ENCODE measurements at regions not wholly inside any gene's neighbourhood (a gene's known extent, or its start where the extent isn't known, plus 50 kb on each side); places are given as distances from the start of the nearest gene placed in this dataset.

DNA sequence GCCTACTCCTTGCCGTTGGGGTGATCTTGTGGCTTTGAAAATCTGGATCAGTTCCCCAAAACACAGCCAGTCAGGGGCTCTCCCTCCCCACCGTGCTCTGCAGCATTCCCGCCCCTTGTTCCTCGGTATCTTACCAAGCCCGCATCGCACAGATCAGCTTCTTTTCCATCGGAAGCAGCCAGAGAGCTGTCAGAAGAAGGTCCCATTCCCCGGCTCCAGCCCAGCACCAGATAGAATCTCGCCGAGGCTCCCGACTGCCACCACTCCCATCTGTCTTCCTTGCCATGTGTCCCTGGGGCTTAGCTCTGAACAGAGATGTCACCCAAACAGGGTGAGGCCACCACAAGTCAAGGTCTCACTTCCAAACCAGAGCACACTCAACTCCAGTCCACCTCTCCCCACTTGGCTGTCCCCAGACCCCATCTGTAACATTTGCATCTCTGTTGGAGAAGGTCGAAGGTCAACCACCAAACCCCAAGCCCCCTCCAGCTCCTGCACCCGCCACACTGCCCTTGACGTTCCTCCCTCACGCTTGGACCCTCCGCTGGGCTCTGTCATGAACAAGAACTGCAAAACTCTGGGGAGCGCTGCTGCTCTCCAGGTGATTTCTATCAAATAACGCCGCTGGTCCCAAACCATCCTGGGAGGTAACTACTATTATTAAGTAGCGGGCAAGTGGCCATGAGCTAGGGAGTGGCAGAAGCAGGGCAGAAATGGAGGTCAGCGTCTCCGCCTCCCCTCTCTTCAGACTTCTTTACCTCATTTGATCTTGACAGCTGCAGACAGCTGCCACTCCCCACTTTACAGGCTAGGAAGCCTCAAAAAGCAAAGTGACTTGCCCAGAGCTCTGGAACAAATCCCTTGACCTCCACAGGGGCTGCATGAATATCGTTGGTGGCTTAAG lies 70.0 kb upstream of the TAF1B start:
- Histone ChIP-seq H3K9ac (ENCODE audit: low read length) (no peak overlapping the region), H3K9me3 (ENCODE audit: control insufficient read depth, low read length) (no peaks in the 10 kb centered on the region), H3K4me1 (ENCODE audit: control insufficient read depth, insufficient read depth, low read length) (peaks cover 18% of the 10 kb centered on the region), H3K27me3 (ENCODE audit: control insufficient read depth, insufficient read depth, low read length) (peaks cover 8% of the 10 kb centered on the region), H3K36me3 (ENCODE audit: control insufficient read depth, insufficient read depth, low read length) (no peaks in the 10 kb centered on the region), H3K4me3 (ENCODE audit: low read length) (no peak overlapping the region)

GRCh38 chr2:9773903-9774239 lies 69.4 kb upstream of the TAF1B start:
- H3K4me1 ChIP-seq (ENCODE audit: control insufficient read depth, insufficient read depth, low read length) = peaks cover 18% of the 10 kb centered on the region
- no peak overlapping the region for H3K4me3 ChIP-seq (ENCODE audit: low read length)

GRCh38 chr2:9774266-9774665 lies 69.0 kb upstream of the TAF1B start:
- no peaks in the 10 kb centered on the region for H3K9me3 ChIP-seq (ENCODE audit: control insufficient read depth, low read length)
- peaks cover 8% of the 10 kb centered on the region for H3K27me3 ChIP-seq (ENCODE audit: control insufficient read depth, insufficient read depth, low read length)
- no peaks in the 10 kb centered on the region for H3K36me3 ChIP-seq (ENCODE audit: control insufficient read depth, insufficient read depth, low read length)
- H3K4me3 ChIP-seq (ENCODE audit: low read length) = no peak overlapping the region
- H3K9ac ChIP-seq (ENCODE audit: low read length) = no peak overlapping the region
- H3K4me1 ChIP-seq (ENCODE audit: control insufficient read depth, insufficient read depth, low read length) = peaks cover 18% of the 10 kb centered on the region

More at GRCh38 chr2:9773903-9774239, 69.4 kb upstream of the TAF1B start:
- Histone ChIP-seq H3K9ac (ENCODE audit: low read length) (no peak overlapping the region), H3K9me3 (ENCODE audit: control insufficient read depth, low read length) (no peaks in the 10 kb centered on the region), H3K36me3 (ENCODE audit: control insufficient read depth, insufficient read depth, low read length) (no peaks in the 10 kb centered on the region), H3K27me3 (ENCODE audit: control insufficient read depth, insufficient read depth, low read length) (peaks cover 8% of the 10 kb centered on the region)

DNA sequence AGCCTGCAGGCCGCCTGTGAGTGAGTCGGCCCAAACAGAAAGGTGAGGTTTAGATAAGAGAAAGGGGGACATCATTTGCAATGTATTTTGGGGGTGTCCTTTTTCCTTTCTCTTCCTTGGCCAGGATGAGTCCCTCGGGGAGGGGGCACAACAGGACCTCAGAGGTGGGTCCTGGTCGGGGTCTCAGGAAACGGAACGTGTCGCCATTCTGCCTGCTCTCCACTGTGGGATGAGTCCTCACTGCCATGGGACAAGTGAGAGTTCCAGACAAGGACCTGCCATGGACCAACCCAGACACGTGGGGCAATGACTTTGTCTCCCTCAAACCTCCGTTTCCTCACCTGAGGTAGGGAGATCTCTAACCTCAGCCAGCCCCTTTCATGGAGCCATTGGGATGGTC lies 67.9 kb upstream of the TAF1B start:
- Histone ChIP-seq H3K9ac (ENCODE audit: low read length) (no peak overlapping the region), H3K4me1 (ENCODE audit: control insufficient read depth, insufficient read depth, low read length) (peaks cover 16% of the 10 kb centered on the region), H3K4me3 (ENCODE audit: low read length) (no peak overlapping the region), H3K9me3 (ENCODE audit: control insufficient read depth, low read length) (no peaks in the 10 kb centered on the region), H3K36me3 (ENCODE audit: control insufficient read depth, insufficient read depth, low read length) (no peaks in the 10 kb centered on the region), H3K27me3 (ENCODE audit: control insufficient read depth, insufficient read depth, low read length) (peaks cover 3% of the 10 kb centered on the region)

- Histone ChIP-seq H3K27me3 (ENCODE audit: control insufficient read depth, insufficient read depth, low read length) (peaks cover 3% of the 10 kb centered on the region), H3K9me3 (ENCODE audit: control insufficient read depth, low read length) (no peaks in the 10 kb centered on the region), H3K4me3 (ENCODE audit: low read length) (no peak overlapping the region), H3K4me1 (ENCODE audit: control insufficient read depth, insufficient read depth, low read length) (peaks cover 8% of the 10 kb centered on the region), H3K9ac (ENCODE audit: low read length) (no peak overlapping the region), H3K36me3 (ENCODE audit: control insufficient read depth, insufficient read depth, low read length) (no peaks in the 10 kb centered on the region)
Observed at GRCh38 chr2:9775999-9776712, 67.1 kb upstream of the TAF1B start.

GRCh38 chr2:9777081-9777480 lies 66.2 kb upstream of the TAF1B start:
- no peak overlapping the region for H3K9ac ChIP-seq (ENCODE audit: low read length)
- no peaks in the 10 kb centered on the region for H3K36me3 ChIP-seq (ENCODE audit: control insufficient read depth, insufficient read depth, low read length)
- H3K4me3 ChIP-seq (ENCODE audit: low read length) = no peak overlapping the region
- H3K9me3 ChIP-seq (ENCODE audit: control insufficient read depth, low read length) = no peaks in the 10 kb centered on the region
- H3K4me1 ChIP-seq (ENCODE audit: control insufficient read depth, insufficient read depth, low read length) = no peaks in the 10 kb centered on the region
- peaks cover 3% of the 10 kb centered on the region for H3K27me3 ChIP-seq (ENCODE audit: control insufficient read depth, insufficient read depth, low read length)

DNA sequence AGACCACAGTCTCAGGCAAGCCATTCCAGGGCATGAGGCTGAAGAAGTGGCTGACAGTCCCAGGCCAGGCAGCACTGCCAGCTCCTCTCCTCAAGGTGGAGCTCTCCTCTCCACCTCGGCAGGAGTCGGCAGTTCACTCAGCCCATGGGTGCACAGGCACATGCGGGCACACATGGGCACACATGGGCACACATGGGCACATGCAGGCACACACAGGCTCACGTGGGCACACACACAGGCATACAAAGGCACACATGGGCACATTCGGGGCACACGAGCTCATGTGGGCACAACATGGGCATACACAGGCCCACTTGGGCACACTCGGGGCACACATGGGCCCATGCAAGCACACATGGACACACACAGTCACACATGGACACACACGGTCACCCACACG lies 65.3 kb upstream of the TAF1B start:
- Histone ChIP-seq H3K4me1 (ENCODE audit: control insufficient read depth, insufficient read depth, low read length) (no peaks in the 10 kb centered on the region), H3K36me3 (ENCODE audit: control insufficient read depth, insufficient read depth, low read length) (no peaks in the 10 kb centered on the region), H3K9me3 (ENCODE audit: control insufficient read depth, low read length) (no peaks in the 10 kb centered on the region), H3K27me3 (ENCODE audit: control insufficient read depth, insufficient read depth, low read length) (peaks cover 3% of the 10 kb centered on the region), H3K9ac (ENCODE audit: low read length) (no peak overlapping the region), H3K4me3 (ENCODE audit: low read length) (no peak overlapping the region)

- Histone ChIP-seq H3K4me3 (ENCODE audit: low read length) (no peak overlapping the region), H3K4me1 (ENCODE audit: control insufficient read depth, insufficient read depth, low read length) (no peaks in the 10 kb centered on the region), H3K27me3 (ENCODE audit: control insufficient read depth, insufficient read depth, low read length) (peaks cover 3% of the 10 kb centered on the region), H3K9me3 (ENCODE audit: control insufficient read depth, low read length) (no peaks in the 10 kb centered on the region), H3K9ac (ENCODE audit: low read length) (no peak overlapping the region), H3K36me3 (ENCODE audit: control insufficient read depth, insufficient read depth, low read length) (no peaks in the 10 kb centered on the region)
Observed at GRCh38 chr2:9778471-9779316, 64.6 kb upstream of the TAF1B start.

GRCh38 chr2:9779596-9780264 lies 63.5 kb upstream of the TAF1B start:
- Histone ChIP-seq H3K4me1 (ENCODE audit: control insufficient read depth, insufficient read depth, low read length) (no peaks in the 10 kb centered on the region), H3K36me3 (ENCODE audit: control insufficient read depth, insufficient read depth, low read length) (no peaks in the 10 kb centered on the region), H3K9me3 (ENCODE audit: control insufficient read depth, low read length) (no peaks in the 10 kb centered on the region), H3K4me3 (ENCODE audit: low read length) (no peak overlapping the region), H3K9ac (ENCODE audit: low read length) (no peak overlapping the region), H3K27me3 (ENCODE audit: control insufficient read depth, insufficient read depth, low read length) (no peaks in the 10 kb centered on the region)

GRCh38 chr2:9780368-9781130 lies 62.7 kb upstream of the TAF1B start:
- Histone ChIP-seq H3K27me3 (ENCODE audit: control insufficient read depth, insufficient read depth, low read length) (no peaks in the 10 kb centered on the region), H3K4me3 (ENCODE audit: low read length) (no peak overlapping the region), H3K36me3 (ENCODE audit: control insufficient read depth, insufficient read depth, low read length) (no peaks in the 10 kb centered on the region), H3K4me1 (ENCODE audit: control insufficient read depth, insufficient read depth, low read length) (no peaks in the 10 kb centered on the region), H3K9me3 (ENCODE audit: control insufficient read depth, low read length) (no peaks in the 10 kb centered on the region), H3K9ac (ENCODE audit: low read length) (no peak overlapping the region)

GRCh38 chr2:9781252-9781651 lies 62.0 kb upstream of the TAF1B start:
- Histone ChIP-seq H3K4me1 (ENCODE audit: control insufficient read depth, insufficient read depth, low read length) (no peaks in the 10 kb centered on the region), H3K4me3 (ENCODE audit: low read length) (no peak overlapping the region), H3K9ac (ENCODE audit: low read length) (no peak overlapping the region), H3K9me3 (ENCODE audit: control insufficient read depth, low read length) (no peaks in the 10 kb centered on the region), H3K36me3 (ENCODE audit: control insufficient read depth, insufficient read depth, low read length) (no peaks in the 10 kb centered on the region), H3K27me3 (ENCODE audit: control insufficient read depth, insufficient read depth, low read length) (no peaks in the 10 kb centered on the region)
